GM18861 (cell line): ENCODE measurements at regions not wholly inside any gene's neighbourhood (a gene's known extent, or its start where the extent isn't known, plus 50 kb on each side); places are given as distances from the start of the nearest gene placed in this dataset.

Experiments
- ATAC-seq: cut with Tn5 transposase; IDR thresholded peaks from one replicate; pipeline ENCODE4 v1.9.1; 2021; ENCODE audit not compliant: unreplicated experiment

- ATAC-seq = no peak
These were observed 350.2 kb downstream of the FBXO15 start for GRCh38 chr18:73797419-73797818.

- ATAC-seq = no peak
These were observed 354.2 kb downstream of the FBXO15 start for GRCh38 chr18:73793386-73793785.

- ATAC-seq = no peak
These were observed 356.6 kb downstream of the FBXO15 start for GRCh38 chr18:73791081-73791480.

GRCh38 chr18:73790587-73790986 lies 357.0 kb downstream of the FBXO15 start:
- ATAC-seq = no peak

GRCh38 chr18:73787316-73787715 lies 360.3 kb downstream of the FBXO15 start:
- no peak for ATAC-seq

- ATAC-seq = no peak
These were observed 362.3 kb downstream of the FBXO15 start for GRCh38 chr18:73785300-73785699.

GRCh38 chr18:73784853-73785252 lies 362.8 kb downstream of the FBXO15 start:
- no peak for ATAC-seq

- ATAC-seq = no peak
These were observed 365.2 kb downstream of the FBXO15 start for GRCh38 chr18:73782405-73782804.

- no peak for ATAC-seq
These were observed 367.4 kb downstream of the FBXO15 start for GRCh38 chr18:73780218-73780617.

- ATAC-seq = no peak
These were observed 369.6 kb downstream of the FBXO15 start for GRCh38 chr18:73778032-73778359.

- no peak for ATAC-seq
These were observed 370.1 kb downstream of the FBXO15 start for GRCh38 chr18:73777356-73778031.

GRCh38 chr18:73774811-73775509 lies 372.7 kb downstream of the FBXO15 start:
- no peak for ATAC-seq

- ATAC-seq = no peak
These were observed 379.6 kb downstream of the FBXO15 start for GRCh38 chr18:73768043-73768442.

GRCh38 chr18:73766910-73767515 lies 380.6 kb downstream of the FBXO15 start:
- no peak for ATAC-seq

- no peak for ATAC-seq
These were observed 389.2 kb downstream of the FBXO15 start for GRCh38 chr18:73758446-73758845.

GRCh38 chr18:73756256-73757091 lies 391.2 kb downstream of the FBXO15 start:
- no peak for ATAC-seq

GRCh38 chr18:73752965-73753364 lies 394.7 kb downstream of the FBXO15 start:
- no peak for ATAC-seq

- ATAC-seq = no peak
These were observed 395.1 kb downstream of the FBXO15 start for GRCh38 chr18:73752546-73752945.

GRCh38 chr18:73750052-73750451 lies 397.6 kb downstream of the FBXO15 start:
- ATAC-seq = no peak

GRCh38 chr18:73749304-73749703 lies 398.3 kb downstream of the FBXO15 start:
- ATAC-seq = no peak

- no peak for ATAC-seq
These were observed 398.9 kb downstream of the FBXO15 start for GRCh38 chr18:73748731-73749130.

GRCh38 chr18:73746101-73746500 lies 401.5 kb downstream of the FBXO15 start:
- ATAC-seq = no peak
